ENCODE measurements at regions not wholly inside any gene's neighbourhood (a gene's known extent, or its start where the extent isn't known, plus 50 kb on each side); places are given as distances from the start of the nearest gene placed in this dataset.

GRCh38 chr9:6703898-6704639 lies 53.7 kb upstream of the KDM4C start:
- Mint-ChIP-seq H3K27me3 (ENCODE audit: unreplicated experiment) (peaks cover 6% of the 10 kb centered on the region), H3K27ac (ENCODE audit: unreplicated experiment) (peak overlapping the region; percentile 78), H3K36me3 (ENCODE audit: unreplicated experiment) (no peaks in the 10 kb centered on the region), H3K4me1 (ENCODE audit: unreplicated experiment) (peaks cover 5% of the 10 kb centered on the region), H3K9me3 (ENCODE audit: unreplicated experiment) (no peaks in the 10 kb centered on the region), H3K4me3 (ENCODE audit: unreplicated experiment) (peak overlapping the region; percentile 86)
- DNase-seq (ENCODE audit: extremely low spot score, unreplicated experiment), result no peak
- no peak for TF ChIP-seq CTCF (IDR thresholded peaks at IDR 0.05)

DNA sequence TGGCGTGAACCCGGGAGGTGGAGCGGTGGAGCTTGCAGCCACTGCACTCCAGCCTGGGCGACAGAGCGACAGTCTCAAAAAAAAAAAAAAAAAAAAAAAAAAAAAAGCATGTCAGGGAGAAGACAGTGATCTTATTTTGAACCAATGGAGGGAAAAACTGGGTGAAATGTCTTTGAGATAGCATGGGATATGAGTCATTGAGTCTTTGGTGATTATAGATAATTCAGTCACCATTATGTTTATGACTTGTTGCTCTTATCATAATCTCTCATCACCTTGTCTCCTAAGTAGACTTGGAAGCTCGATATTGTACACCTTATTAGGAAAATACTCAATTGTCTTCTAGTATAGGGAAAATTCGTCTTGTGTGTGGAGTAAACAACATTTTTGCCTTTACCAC lies 55.1 kb upstream of the KDM4C start:
- H3K4me3 Mint-ChIP-seq (ENCODE audit: unreplicated experiment), result peak overlapping the region; percentile 38

GRCh38 chr9:6696178-6696577 lies 50.6 kb upstream of the GLDC start:
- Mint-ChIP-seq H3K9me3 (ENCODE audit: unreplicated experiment) (no peaks in the 10 kb centered on the region), H3K27ac (ENCODE audit: unreplicated experiment) (no peak overlapping the region), H3K4me3 (ENCODE audit: unreplicated experiment) (no peak overlapping the region), H3K36me3 (ENCODE audit: unreplicated experiment) (no peaks in the 10 kb centered on the region), H3K4me1 (ENCODE audit: unreplicated experiment) (no peaks in the 10 kb centered on the region), H3K27me3 (ENCODE audit: unreplicated experiment) (peaks cover 3% of the 10 kb centered on the region)
- TF ChIP-seq CTCF (IDR thresholded peaks at IDR 0.05), result no peak
- no peak for DNase-seq (ENCODE audit: extremely low spot score, unreplicated experiment)

More for the DNA sequence above, 55.1 kb upstream of the KDM4C start:
- H3K9me3 Mint-ChIP-seq (ENCODE audit: unreplicated experiment), result no peaks in the 10 kb centered on the region
- H3K27ac Mint-ChIP-seq (ENCODE audit: unreplicated experiment), result no peak overlapping the region
- TF ChIP-seq CTCF (IDR thresholded peaks at IDR 0.05), result no peak
- H3K27me3 Mint-ChIP-seq (ENCODE audit: unreplicated experiment), result peaks cover 6% of the 10 kb centered on the region
- H3K4me1 Mint-ChIP-seq (ENCODE audit: unreplicated experiment), result peaks cover 5% of the 10 kb centered on the region
- no peaks in the 10 kb centered on the region for H3K36me3 Mint-ChIP-seq (ENCODE audit: unreplicated experiment)
- DNase-seq (ENCODE audit: extremely low spot score, unreplicated experiment), result no peak

GRCh38 chr9:6695121-6695814 lies 49.7 kb upstream of the GLDC start:
- no peak for TF ChIP-seq CTCF (IDR thresholded peaks at IDR 0.05)
- H3K4me3 Mint-ChIP-seq (ENCODE audit: unreplicated experiment), result no peak overlapping the region
- no peaks in the 10 kb centered on the region for H3K9me3 Mint-ChIP-seq (ENCODE audit: unreplicated experiment)
- no peak overlapping the region for H3K27ac Mint-ChIP-seq (ENCODE audit: unreplicated experiment)
- DNase-seq (ENCODE audit: extremely low spot score, unreplicated experiment), result no peak
- no peaks in the 10 kb centered on the region for H3K36me3 Mint-ChIP-seq (ENCODE audit: unreplicated experiment)
- peaks cover 3% of the 10 kb centered on the region for H3K27me3 Mint-ChIP-seq (ENCODE audit: unreplicated experiment)
- no peaks in the 10 kb centered on the region for H3K4me1 Mint-ChIP-seq (ENCODE audit: unreplicated experiment)

All from osteocyte (in vitro differentiated cells).